ENCODE measurements at regions not wholly inside any gene's neighbourhood (a gene's known extent, or its start where the extent isn't known, plus 50 kb on each side); places are given as distances from the start of the nearest gene placed in this dataset.

GRCh38 chr18:50444539-50444938, 69.7 kb downstream of the SKA1 start:
- DNase-seq: no peak

GRCh38 chr18:50446629-50447028, 71.8 kb downstream of the SKA1 start:
- DNase-seq: no peak

GRCh38 chr18:50447102-50447741, 72.4 kb downstream of the SKA1 start:
- DNase-seq: no peak

- DNase-seq: no peak
Observed at GRCh38 chr18:50447952-50448351, 73.1 kb downstream of the SKA1 start.

- DNase-seq: no peak
Observed at GRCh38 chr18:50451100-50451842, 76.4 kb downstream of the SKA1 start.

- no peak for DNase-seq
Observed at GRCh38 chr18:50453014-50453680, 78.3 kb downstream of the SKA1 start.

DNA sequence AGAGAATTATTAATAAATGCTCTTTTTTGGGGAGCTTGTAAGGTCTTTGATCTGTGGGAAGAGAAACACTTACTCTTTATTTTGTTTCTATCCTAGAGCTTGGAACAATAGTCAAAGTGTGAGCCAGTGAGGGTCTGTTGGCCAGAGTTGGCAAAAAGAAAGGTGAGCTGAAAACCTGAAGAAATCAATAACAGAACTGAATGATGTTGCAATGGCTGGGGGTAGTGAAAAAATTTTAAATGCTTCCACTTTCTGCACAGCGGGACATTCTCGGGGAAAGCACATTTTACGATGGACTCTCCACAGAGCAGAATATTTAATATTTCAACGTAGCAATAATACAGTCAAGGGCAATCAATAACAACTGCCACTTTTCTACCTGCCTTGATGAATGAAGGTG, 78.9 kb downstream of the SKA1 start:
- DNase-seq: no peak

DNA sequence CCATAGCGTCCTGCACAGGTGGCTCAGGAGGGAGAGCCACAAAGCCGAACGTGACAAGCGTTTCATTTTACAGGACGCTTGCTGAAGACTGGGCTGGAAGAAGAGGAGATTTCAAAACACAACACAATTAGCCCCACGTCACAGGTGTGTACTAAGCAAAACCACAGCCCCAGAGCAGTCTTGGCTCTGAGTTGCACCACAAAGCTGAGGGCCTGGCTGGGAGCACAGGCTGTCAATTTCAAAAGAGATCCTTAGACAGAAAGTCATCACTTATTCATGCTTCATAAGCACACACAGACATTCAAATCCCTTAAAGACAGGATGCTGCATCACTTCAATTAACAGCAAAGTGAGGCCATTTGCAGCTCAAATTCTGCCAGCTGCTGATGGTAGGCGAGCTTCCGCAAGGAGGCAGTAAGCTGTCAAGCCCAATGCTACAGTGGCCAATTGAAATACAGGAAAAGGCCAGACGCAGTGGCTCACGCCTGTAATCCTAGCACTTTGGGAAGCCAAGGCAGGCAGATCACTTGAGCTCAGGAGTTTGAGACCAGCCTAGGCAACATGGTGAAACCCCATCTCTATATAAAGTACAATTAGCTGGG, 79.6 kb downstream of the SKA1 start:
- DNase-seq: no peak

GRCh38 chr18:50456285-50456684, 81.4 kb downstream of the SKA1 start:
- DNase-seq: no peak

DNA sequence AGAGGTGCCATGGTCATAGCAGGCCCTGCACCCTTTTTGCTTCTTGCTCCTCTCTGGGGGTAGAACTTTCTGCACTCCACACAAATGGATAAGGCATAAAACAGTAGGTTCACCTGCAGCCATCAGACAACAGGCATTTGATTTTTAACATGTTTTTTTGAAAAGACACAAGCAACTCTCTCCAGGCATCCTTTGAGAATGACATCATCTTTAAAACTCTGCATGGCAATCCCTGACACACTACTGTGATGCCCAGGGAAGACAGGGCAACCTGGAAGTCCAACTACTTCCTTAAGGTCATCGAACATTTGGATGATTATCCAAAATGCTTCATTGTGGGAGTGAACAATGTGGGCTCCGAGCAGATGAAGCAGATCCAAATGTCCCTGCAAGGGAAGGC, 82.8 kb downstream of the SKA1 start:
- no peak for DNase-seq

GRCh38 chr18:50458366-50458765, 83.5 kb downstream of the SKA1 start:
- no peak for DNase-seq

GRCh38 chr18:50458796-50459195, 84.0 kb downstream of the SKA1 start:
- no peak for DNase-seq

DNA sequence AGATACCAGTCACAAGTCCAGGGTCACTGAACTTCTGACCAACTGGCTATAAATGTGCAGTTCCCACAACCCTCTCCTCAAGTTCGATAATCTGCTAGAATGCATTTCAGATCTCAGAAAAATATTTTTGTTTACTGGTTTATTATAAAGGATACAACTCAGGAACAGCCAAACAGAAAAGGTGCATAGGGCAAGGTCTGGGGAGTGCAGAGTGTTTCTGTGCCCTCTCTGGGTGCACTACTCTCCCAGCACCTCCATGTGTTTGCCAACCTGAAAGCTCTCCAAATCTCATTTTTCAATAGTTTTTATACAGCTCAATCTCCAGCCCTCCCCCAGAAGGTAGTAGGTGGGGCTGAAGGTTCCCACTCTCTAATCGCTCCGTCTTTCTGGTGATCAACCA, 85.2 kb downstream of the SKA1 start:
- no peak for DNase-seq

GRCh38 chr18:50460716-50461115, 85.9 kb downstream of the SKA1 start:
- no peak for DNase-seq

DNA sequence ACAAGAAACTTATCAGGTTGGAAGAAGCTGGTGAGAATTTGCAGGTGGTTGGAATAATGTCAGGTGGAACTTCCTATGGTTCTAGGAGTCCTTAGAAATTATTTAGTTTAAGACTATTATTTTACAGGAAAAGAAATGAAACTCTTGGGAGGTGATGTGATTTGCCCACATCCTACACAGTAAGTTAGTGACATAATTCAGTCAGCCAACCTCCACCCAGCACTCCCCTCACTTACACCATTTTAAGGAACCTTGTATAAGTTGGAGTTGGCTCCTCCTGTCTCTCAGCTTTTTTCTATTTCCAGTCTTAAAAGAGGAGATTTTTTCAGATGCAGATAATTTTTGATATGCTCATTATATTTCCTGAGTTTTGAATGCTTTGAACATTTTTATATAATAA, 86.4 kb downstream of the SKA1 start:
- no peak for DNase-seq

- no peak for DNase-seq
Observed at GRCh38 chr18:50465211-50466153, 90.6 kb downstream of the SKA1 start.

GRCh38 chr18:50466634-50467033, 91.8 kb downstream of the SKA1 start:
- DNase-seq: no peak

GRCh38 chr18:50468807-50469206, 91.1 kb upstream of the MAPK4 start:
- no peak for DNase-seq

- DNase-seq: no peak
Observed at GRCh38 chr18:50469380-50469781, 90.5 kb upstream of the MAPK4 start.

GRCh38 chr18:50472941-50473340, 86.9 kb upstream of the MAPK4 start:
- DNase-seq: no peak

DNA sequence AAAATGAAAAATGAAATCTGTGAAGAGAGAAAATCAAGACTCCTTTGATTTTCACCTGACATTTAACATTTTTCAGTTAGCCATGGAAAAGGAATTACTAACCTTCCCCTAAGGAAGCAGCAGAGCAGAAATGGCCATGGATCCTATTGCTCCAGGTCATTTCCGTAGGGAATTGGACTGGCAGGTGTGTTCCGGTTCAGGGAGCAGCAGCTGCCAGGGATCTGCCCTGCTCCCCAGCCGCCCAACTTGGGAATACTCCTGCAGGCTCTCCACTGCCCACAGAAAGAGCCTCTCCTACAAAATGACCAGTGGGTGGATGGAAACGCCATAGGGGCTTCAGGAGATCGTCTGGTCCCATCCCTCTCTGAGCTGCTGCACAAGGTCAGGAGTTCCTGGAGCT, 86.0 kb upstream of the MAPK4 start:
- no peak for DNase-seq

GRCh38 chr18:50475538-50476193, 84.2 kb upstream of the MAPK4 start:
- DNase-seq: no peak
